Anterior cingulate cortex (tissue), 58 donors: ENCODE measurements at regions not wholly inside any gene's neighbourhood (a gene's known extent, or its start where the extent isn't known, plus 50 kb on each side); places are given as distances from the start of the nearest gene placed in this dataset.
"Not testable (repeated sequence)": the region's sequence is repeated elsewhere in the genome, so short reads cannot be mapped to it uniquely, and the experiment has no call there.

ENCODE experiments used
- DNase-seq, 58 donors: peaks; one replicate each; lab custom pipeline; 2025; lab: John Stamatoyannopoulos, UW

DNA sequence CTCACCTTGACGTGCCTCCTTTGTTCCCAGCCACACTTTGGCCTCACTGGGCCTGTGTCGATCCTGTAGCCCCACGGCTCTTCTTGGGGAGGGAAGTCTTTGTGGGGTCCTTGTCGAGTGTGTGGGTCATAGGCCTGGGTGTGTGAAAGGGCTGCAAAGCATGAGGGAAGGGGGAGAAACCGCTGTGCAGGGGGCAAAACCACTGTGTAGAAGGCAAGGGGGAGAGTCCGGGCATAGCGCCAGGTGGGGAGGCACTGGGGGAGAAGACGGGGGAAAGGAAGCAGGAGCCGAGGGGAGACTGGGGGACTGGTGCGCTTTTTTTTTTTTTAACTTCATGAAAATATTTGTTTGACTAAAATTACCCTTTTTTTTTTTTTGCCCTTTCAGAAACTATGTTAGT, 65.1 kb upstream of the RASD2 start:
- no peak for DNase-seq

- DNase-seq, result no peak
Measured at GRCh38 chr22:35476341-35476740, 64.3 kb upstream of the RASD2 start.

GRCh38 chr22:35477911-35478582, 62.6 kb upstream of the RASD2 start:
- no peak for DNase-seq

DNA sequence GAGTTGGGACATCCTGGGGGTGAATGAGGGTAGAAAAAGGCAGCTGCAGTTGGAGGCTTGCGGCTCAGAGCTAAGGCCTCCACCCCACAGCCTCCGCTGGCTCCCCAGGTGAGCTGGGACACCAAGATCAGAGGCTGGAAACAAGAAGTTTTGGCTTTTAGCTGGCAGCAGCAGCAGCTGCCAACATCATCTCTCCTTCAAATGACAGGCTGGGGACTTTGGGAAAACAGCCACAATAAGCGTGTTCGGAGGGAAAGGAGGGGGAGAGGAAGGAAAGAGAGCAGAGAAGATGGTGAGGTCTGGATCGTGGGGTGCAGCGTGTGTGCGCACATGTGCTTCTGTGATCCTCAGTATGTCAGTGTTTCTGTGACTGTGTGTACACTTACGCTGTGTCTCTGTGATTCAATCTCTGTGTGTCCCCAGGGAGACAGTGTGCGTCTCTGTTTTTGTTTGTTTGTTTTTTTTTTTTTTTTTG, 62.0 kb upstream of the RASD2 start:
- DNase-seq, result no peak

DNA sequence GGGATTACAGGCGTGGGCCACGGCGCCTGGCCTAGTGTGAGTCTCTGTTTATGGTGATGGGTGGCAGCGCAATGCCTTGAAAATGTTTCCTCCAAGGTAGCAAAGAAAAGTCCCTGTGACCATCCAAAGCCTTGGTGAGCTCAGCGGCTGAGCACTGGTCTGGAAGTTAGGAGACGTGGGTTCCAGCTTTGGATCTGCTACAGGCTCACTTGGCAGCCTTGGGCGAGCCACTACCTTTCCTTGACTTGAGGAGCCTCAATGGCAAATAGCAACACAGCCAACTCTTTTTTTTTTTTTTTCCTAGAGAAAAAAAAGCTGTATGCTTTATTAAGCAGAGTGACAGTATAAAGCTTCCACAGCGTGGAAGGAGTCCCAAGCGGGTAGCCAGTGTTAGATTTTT, 61.3 kb upstream of the RASD2 start:
- DNase-seq, result no peak

DNA sequence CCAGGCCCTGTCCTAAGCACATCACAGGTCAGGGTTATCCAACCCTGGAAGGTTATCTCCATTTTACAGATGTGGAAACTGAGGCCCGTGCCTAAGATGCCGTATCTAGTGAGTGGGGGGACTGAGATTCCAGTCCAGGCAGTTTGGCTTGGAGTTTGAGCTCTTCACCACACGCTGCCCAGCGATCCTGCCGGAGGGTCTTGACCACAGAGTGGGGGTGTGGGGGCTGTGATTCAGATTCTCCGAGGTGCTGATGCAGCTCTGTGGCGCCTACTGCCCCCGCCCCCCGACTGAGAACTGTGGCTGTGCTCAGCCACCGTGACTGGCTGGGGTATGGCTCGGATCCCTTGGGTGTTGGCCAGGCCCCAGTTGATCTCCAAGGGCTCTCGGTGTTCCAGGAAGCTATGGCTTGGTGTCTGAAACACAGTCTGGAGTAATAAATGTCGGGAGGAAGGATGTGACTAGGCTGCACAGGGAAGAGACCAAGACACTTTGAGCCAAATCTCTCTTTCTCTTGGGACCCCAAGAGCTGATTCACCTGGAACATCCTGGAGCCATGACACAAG, 60.6 kb upstream of the RASD2 start:
- no peak for DNase-seq

- DNase-seq, result peak in 3 of 58 donors; percentile 10 to 31 (median 10)
Measured at GRCh38 chr22:35480627-35481550, 59.7 kb upstream of the RASD2 start.

GRCh38 chr22:35482311-35482710, 58.3 kb upstream of the RASD2 start:
- no peak for DNase-seq

GRCh38 chr22:35482974-35483373, 57.7 kb upstream of the RASD2 start:
- no peak for DNase-seq

- no peak for DNase-seq
Measured at GRCh38 chr22:35483730-35484129, 56.9 kb upstream of the RASD2 start.

GRCh38 chr22:35484651-35485556, 55.7 kb upstream of the RASD2 start:
- no peak for DNase-seq

- no peak for DNase-seq
Measured at GRCh38 chr22:35486116-35486631, 54.5 kb upstream of the RASD2 start.

GRCh38 chr22:35487623-35488022, 53.0 kb upstream of the RASD2 start:
- DNase-seq, result not testable (repeated sequence)

DNA sequence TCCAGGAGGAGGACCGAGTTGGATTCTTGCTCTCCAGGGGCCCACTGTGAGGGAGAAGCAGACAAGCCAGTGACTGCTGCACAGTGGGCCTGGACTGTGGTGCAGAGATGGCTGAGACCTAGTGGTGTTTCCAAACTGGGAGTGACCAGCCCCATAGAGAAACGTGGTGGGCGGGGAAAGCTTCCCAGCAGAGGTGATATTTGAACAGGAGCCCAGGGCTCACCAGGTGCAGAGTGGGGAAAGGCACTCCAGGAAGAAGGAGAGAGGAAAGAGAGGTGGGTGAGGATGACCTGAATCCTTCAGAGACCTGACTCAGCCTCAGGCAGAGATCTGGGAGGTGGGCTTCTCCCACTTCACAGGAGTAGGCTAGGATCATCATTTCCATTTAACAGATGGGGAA, 52.1 kb upstream of the RASD2 start:
- DNase-seq, result no peak

GRCh38 chr22:35489239-35489638, 51.4 kb upstream of the RASD2 start:
- DNase-seq, result no peak
